Esophagus squamous epithelium (tissue), 5 donors: ENCODE measurements at regions not wholly inside any gene's neighbourhood (a gene's known extent, or its start where the extent isn't known, plus 50 kb on each side); places are given as distances from the start of the nearest gene placed in this dataset.

ENCODE experiments used
- DNase-seq: peaks from one replicate; lab custom pipeline; 2025; lab: John Stamatoyannopoulos, UW
- H3K27ac ChIP-seq, 4 donors: fragments of 200-600 bp; sonication (generic); one replicate each; pipeline ENCODE4 v1.5.1; 2016 to 2019; ENCODE audit warnings: mild to moderate bottlenecking in 1 of 4
- H3K27me3 ChIP-seq, 4 donors: fragments of 200-600 bp; sonication (generic); 1 replicate in 3 of 4; 2 replicates in 1 of 4; pipeline versions ENCODE4 v1.5.1 to v1.6.0; 2017 to 2021; ENCODE audit warnings: antibody characterized with exemption in 1 of 4
- H3K36me3 ChIP-seq, 3 donors: fragments of 200-600 bp; sonication (generic); one replicate each; pipeline ENCODE4 v1.5.1; 2016 to 2019
- H3K4me1 ChIP-seq, 3 donors: fragments of 200-600 bp; sonication (generic); one replicate each; pipeline ENCODE4 v1.5.1; 2017 to 2019
- H3K4me3 ChIP-seq, 4 donors: fragments of 200-600 bp; sonication (generic); 1 replicate in 3 of 4; 2 replicates in 1 of 4; pipeline ENCODE4 v1.5.1; 2016 to 2019; ENCODE audit warnings: mild to moderate bottlenecking in 2 of 4, moderate library complexity in 1 of 4
- H3K9me3 ChIP-seq, 3 donors: fragments of 200-600 bp; sonication (generic); one replicate each; pipeline ENCODE4 v1.5.1; 2016 to 2019
- CTCF ChIP-seq, 6 experiments: fragments of 450-650 bp in 4 of 6; fragments of 200-600 bp in 2 of 6; sonication (generic) in 2 of 6; IDR thresholded peaks; one replicate each; pipeline ENCODE4 v1.5.1; 2016 to 2019; ENCODE audit warnings: antibody characterized with exemption in 6 of 6, mild to moderate bottlenecking in 4 of 6, moderate library complexity in 4 of 6
- POLR2A ChIP-seq, 4 donors: fragments of 450-650 bp; IDR thresholded peaks; one replicate each; pipeline ENCODE4 v1.6.1; 2017; ENCODE audit warnings: antibody characterized with exemption in 4 of 4, mild to moderate bottlenecking in 4 of 4, moderate library complexity in 3 of 4
- WGBS, 2 donors: methylation state at CpG; one replicate each; pipeline ENCODE4 v1.1.5; 2018; 5-methylcytosine and 5-hydroxymethylcytosine counted together
- intact Hi-C: fragments of 100-400 bp; cut with DNase I; formaldehyde crosslinking; loops from one replicate; pipeline ENCODE4 v1.15.0; 2022
- donor health status: DM: yes; HTN: yes; CAD: no.

- intact Hi-C loops, result no loop called here
- Histone ChIP-seq H3K27ac (no peak overlapping the region), H3K36me3 (no peaks in the 10 kb centered on the region), H3K9me3 (peaks cover 0 to 33% (median 0%) of the 10 kb centered on the region in 3 donors), H3K4me3 (no peak overlapping the region), H3K27me3 (no peaks in the 10 kb centered on the region), H3K4me1 (no peaks in the 10 kb centered on the region)
- 82% methylated on average over 22 to 27 of the region's 38 CpGs for WGBS, 2 donors
- DNase-seq, result no peak
- TF ChIP-seq POLR2A (IDR thresholded peaks at IDR 0.05) (no peak), CTCF (IDR thresholded peaks at IDR 0.05) (no peak)
Observed at GRCh38 chrX:1031521-1032430, 180.7 kb downstream of the CRLF2 start.

- DNase-seq, result no peak
Observed at GRCh38 chrX:1029494-1029893, 183.0 kb downstream of the CRLF2 start.

GRCh38 chrX:1027680-1028079 lies 184.8 kb downstream of the CRLF2 start:
- no peak overlapping the region for H3K4me3 ChIP-seq
- TF ChIP-seq POLR2A (IDR thresholded peaks at IDR 0.05), result no peak
- H3K4me1 ChIP-seq, result no peaks in the 10 kb centered on the region
- no peaks in the 10 kb centered on the region for H3K27me3 ChIP-seq
- intact Hi-C loops, result no loop called here
- DNase-seq, result no peak
- H3K36me3 ChIP-seq, result no peaks in the 10 kb centered on the region
- peaks cover 0 to 14% (median 0%) of the 10 kb centered on the region in 3 donors for H3K9me3 ChIP-seq
- H3K27ac ChIP-seq, result no peak overlapping the region

More at GRCh38 chrX:1029494-1029893, 183.0 kb downstream of the CRLF2 start:
- H3K27ac ChIP-seq, result no peak overlapping the region
- intact Hi-C loops, result no loop called here
- H3K9me3 ChIP-seq, result peaks cover 0 to 25% (median 0%) of the 10 kb centered on the region in 3 donors
- H3K36me3 ChIP-seq, result no peaks in the 10 kb centered on the region
- WGBS, 2 donors, result 83 to 84% methylated on average over 15 of the region's 15 CpGs
- TF ChIP-seq POLR2A (IDR thresholded peaks at IDR 0.05) (no peak), CTCF (IDR thresholded peaks at IDR 0.05) (no peak)
- H3K27me3 ChIP-seq, result no peaks in the 10 kb centered on the region
- no peak overlapping the region for H3K4me3 ChIP-seq
- no peaks in the 10 kb centered on the region for H3K4me1 ChIP-seq

- Histone ChIP-seq H3K9me3 (peaks cover 0 to 10% (median 0%) of the 10 kb centered on the region in 3 donors), H3K4me3 (no peak overlapping the region), H3K4me1 (no peaks in the 10 kb centered on the region), H3K36me3 (no peaks in the 10 kb centered on the region), H3K27me3 (no peaks in the 10 kb centered on the region), H3K27ac (no peak overlapping the region)
- intact Hi-C loops, result no loop called here
- TF ChIP-seq CTCF (IDR thresholded peaks at IDR 0.05), result no peak
- TF ChIP-seq POLR2A (IDR thresholded peaks at IDR 0.05), result no peak
- 62 to 70% methylated on average over 18 of the region's 18 CpGs for WGBS, 2 donors
- DNase-seq, result no peak
Observed at GRCh38 chrX:1027133-1027532, 185.3 kb downstream of the CRLF2 start.

- intact Hi-C loops, result no loop called here
- TF ChIP-seq CTCF (IDR thresholded peaks at IDR 0.05) (no peak), POLR2A (IDR thresholded peaks at IDR 0.05) (no peak)
- no peak for DNase-seq
- H3K4me1 ChIP-seq, result no peaks in the 10 kb centered on the region
- H3K27me3 ChIP-seq, result no peaks in the 10 kb centered on the region
- H3K36me3 ChIP-seq, result no peaks in the 10 kb centered on the region
- no peak overlapping the region for H3K27ac ChIP-seq
- H3K4me3 ChIP-seq, result no peak overlapping the region
- WGBS, 2 donors, result 27 to 44% methylated on average over 13 of the region's 13 CpGs
- peaks cover 0 to 10% (median 3%) of the 10 kb centered on the region in 3 donors for H3K9me3 ChIP-seq
Observed at GRCh38 chrX:1026263-1027015, 186.0 kb downstream of the CRLF2 start.
